GM18519 (cell line): ENCODE measurements at regions not wholly inside any gene's neighbourhood (a gene's known extent, or its start where the extent isn't known, plus 50 kb on each side); places are given as distances from the start of the nearest gene placed in this dataset.
"Not testable (repeated sequence)": the region's sequence is repeated elsewhere in the genome, so short reads cannot be mapped to it uniquely, and the experiment has no call there.

Source experiments
- ATAC-seq: cut with Tn5 transposase; IDR thresholded peaks from one replicate; pipeline ENCODE4 v1.9.1; 2021; ENCODE audit warnings: mild to moderate bottlenecking, moderate library complexity; ENCODE audit not compliant: unreplicated experiment, low FRiP score

GRCh38 chr2:56933976-56934375 lies 750.2 kb downstream of the CCDC85A start:
- ATAC-seq = no peak

DNA sequence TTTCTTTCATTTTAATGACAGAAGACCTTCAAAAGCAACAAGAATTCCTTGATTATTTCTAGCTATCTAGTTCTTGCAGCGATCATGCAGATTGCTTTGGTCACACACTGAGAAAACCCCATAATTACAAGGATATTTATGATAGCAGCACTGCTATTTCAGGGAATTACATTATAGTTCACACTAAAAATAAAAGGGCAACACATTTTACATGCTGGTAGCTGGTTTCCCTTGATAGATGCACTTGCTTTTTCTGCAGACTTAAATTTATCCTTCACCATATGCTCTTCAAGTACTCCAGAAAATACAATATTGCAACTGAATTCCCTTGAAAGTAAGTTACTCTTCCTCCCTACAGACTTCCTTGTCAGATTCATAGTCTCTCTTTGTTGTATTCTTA lies 751.1 kb downstream of the CCDC85A start:
- no peak for ATAC-seq

- ATAC-seq = no peak
These were observed 756.3 kb downstream of the CCDC85A start for GRCh38 chr2:56940054-56940453.

GRCh38 chr2:56952871-56953270 lies 769.1 kb downstream of the CCDC85A start:
- no peak for ATAC-seq

GRCh38 chr2:56960581-56960980 lies 776.8 kb downstream of the CCDC85A start:
- ATAC-seq = no peak

DNA sequence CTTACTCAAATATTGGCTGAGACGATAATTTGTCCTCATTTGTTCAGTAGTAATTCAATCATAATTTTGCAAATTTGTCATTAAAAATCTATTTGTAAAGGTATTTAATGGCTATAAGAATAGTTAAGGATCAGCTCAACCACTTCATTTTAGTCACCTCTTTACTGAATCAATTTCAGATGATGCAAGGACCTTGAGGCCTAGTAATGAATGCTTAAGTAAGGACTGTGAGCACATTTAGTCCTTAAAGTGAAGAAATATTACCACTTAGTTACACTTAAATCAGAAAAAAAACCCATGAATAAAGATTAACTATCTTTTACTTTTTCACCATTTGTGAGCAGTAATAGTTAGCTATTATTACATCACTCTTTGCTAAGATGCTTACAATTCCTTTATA lies 778.9 kb downstream of the CCDC85A start:
- ATAC-seq = no peak

- no peak for ATAC-seq
These were observed 785.7 kb downstream of the CCDC85A start for GRCh38 chr2:56969513-56969912.

DNA sequence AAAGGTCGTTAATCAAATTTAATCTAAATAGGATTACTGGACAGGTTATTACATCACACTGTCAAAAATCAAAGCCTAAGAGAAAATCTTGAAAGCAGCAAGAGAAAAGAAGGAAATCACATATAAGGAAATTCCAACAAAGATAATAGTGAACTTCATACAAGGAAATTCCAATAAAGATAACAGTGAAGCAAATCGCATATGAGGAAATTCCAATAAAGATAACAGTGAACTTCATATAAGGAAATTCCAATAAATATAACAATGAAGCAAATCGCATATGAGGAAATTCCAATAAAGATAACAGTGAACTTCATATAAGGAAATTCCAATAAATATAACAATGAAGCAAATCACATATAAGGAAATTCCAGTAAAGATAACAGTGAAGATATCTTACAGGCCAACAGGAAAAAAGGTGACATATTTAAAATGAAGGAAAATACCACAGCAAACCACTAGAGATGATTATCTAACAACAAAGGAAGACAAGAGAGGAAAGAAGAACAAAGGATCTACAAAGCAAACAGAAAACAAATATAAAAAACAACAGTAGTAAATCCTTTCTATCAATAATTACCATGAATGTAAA lies 787.7 kb downstream of the CCDC85A start:
- no peak for ATAC-seq

DNA sequence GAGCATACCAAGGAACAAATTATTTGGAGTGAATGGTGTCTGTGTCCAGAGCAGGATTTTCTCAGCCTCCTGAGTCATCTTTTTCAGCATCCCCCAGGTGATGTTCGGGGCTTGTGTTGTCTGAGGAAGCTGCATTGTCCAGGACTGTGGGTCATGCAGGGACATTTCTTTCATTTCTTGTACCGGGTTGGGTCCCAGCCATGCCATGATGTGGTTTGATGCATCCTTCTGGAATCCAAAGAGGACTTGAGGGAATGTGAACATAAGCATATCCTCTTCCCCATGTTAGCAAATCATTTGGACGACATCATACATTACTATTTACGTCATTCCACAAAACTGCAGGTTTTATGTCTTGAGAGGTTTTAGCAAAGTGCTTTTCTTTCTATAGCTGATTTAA lies 797.8 kb downstream of the CCDC85A start:
- no peak for ATAC-seq

GRCh38 chr2:56985609-56986008 lies 801.8 kb downstream of the CCDC85A start:
- no peak for ATAC-seq

- ATAC-seq = no peak
These were observed 838.7 kb downstream of the CCDC85A start for GRCh38 chr2:57022496-57022895.

GRCh38 chr2:57044931-57045635 lies 861.3 kb downstream of the CCDC85A start:
- no peak for ATAC-seq

DNA sequence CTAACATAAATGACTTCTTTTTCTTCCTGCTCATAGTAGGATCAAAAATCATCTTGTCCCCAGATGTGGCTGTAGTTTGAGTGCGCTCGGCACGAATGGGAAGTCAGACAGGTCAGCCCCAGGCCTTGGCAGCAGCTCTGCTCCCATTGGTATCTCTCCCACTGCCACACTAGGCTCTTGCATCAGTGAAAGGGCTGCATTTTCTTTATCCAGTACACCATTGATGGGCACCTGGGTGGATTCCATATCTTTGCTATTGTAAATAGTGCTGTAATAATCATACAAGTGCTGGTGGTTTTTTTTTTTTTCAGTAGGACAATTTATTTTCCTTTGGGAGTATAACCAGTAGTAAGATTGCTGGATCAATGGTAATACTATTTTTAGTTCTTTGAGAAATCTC lies 865.5 kb downstream of the CCDC85A start:
- ATAC-seq = no peak

- no peak for ATAC-seq
These were observed 866.2 kb downstream of the CCDC85A start for GRCh38 chr2:57050007-57050406.

GRCh38 chr2:57066301-57066700 lies 882.5 kb downstream of the CCDC85A start:
- ATAC-seq = not testable (repeated sequence)

DNA sequence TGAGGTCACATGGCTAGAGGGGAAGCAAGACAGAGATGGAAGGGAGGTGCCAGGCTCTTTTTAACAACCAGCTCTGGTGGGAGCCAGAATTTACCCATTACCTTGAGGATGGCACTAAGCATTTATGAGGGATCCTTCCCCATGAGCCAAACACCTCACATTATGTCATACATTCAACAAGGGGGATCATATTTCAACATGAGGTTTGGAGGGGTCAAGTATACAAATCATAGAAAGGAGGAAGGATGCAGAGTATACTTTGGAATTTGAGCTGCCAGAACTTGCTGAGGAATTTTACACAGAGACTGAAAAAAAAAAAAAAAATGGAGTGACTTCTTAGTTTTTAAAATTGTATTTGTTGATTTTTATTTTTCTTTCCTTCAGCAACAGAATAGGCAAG lies 891.4 kb downstream of the CCDC85A start:
- ATAC-seq = no peak

DNA sequence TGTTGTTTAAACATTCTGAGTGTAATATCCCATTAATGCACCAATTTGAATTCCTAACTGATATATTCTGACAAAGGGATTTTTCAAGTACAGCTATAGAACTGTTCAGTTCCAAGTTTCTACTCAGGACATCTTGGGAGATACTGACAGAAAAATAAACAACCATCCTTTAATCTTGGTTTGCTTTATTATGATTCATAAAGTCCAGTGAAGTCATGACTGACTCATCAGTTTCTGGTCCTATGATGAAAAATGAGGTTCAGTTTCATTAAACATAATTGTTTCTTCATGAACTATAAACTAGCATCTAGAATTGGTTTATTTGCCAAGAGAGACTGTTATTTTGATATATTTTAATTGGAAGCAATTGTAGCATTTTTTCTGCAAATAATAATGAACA lies 896.2 kb downstream of the CCDC85A start:
- ATAC-seq = no peak

GRCh38 chr2:57084697-57085281 lies 901.0 kb downstream of the CCDC85A start:
- ATAC-seq = no peak

DNA sequence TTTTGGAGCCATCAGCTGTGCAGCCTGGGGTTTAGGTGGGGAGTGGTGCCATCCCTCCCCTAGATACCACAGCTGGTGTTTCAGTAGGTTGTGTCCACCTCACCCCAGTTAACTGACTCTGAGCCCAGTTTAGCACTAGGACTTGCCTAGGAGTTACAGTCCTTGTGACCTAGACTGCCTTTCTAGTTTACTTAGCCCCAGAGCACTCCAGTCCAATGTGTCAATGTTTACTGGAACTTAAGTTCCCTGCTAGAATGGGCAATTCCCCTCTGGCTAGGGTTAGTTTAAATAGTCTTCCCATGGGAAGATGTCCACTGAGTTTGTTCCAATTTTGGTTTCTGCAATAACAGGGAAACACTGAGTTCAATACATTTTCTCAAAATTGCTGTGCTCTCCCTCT lies 909.2 kb downstream of the CCDC85A start:
- ATAC-seq = no peak

DNA sequence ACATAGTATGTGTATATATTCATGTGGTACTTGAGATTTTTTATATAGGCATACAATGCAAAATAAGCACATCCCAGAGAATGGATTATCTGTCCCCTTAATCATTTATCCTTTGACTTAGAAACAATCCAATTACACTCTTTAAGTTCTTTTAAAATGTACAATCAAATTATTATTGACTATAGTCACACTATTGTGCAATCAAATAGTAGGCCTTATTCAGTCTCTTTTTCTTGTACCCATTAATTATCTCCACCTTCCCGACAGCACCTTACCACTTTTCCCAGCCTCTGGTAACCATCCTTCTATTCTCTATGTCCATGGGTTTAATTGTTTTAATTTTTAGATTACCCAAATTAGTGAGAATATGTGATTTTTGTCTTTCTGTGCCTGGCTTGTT lies 914.1 kb downstream of the CCDC85A start:
- no peak for ATAC-seq

DNA sequence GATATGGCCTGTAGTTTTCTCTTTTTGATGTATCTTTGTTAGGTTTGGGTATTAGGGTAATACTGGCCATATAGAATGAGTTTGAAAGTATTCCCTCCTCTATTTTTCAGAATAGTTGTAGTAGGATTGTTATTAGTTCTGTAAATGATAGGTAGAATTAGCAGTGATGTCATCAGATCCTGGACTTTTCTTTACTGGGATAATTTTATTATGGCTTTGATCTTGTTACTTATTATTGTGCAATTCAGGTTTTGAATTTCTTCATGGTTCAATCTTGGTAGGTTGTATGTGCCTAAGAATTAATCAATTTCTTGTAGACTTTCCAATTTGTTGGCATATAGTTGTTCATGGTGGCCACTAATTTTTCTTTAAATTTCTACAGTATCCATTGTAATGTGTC lies 916.6 kb downstream of the CCDC85A start:
- no peak for ATAC-seq

DNA sequence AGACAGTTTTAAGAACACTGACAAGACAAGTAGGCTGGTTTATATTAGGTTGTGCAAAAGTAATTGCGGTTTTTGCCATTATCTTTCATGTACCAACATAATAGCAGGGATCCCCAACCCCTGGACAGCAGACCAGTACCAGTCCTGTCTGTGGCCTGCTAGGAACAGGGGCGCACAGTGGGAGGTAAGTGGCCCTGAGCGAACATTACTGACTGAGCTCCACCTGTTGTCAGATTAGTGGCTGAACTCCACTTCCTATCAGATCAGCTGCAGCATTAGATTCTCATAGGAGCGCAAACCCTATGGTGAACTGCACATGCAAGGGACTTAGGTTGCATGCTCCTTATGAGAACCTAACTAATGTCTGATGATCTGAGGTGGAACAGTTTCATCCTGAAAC lies 921.9 kb downstream of the CCDC85A start:
- no peak for ATAC-seq
